ACC112 (cell line): ENCODE measurements at regions not wholly inside any gene's neighbourhood (a gene's known extent, or its start where the extent isn't known, plus 50 kb on each side); places are given as distances from the start of the nearest gene placed in this dataset.

ENCODE experiments used
- H2AFZ ChIP-seq: fragments of 200-600 bp; sonication (generic); one replicate; pipeline ENCODE4 v1.6.0; 2017; ENCODE audit warnings: antibody characterized with exemption, low read length; ENCODE audit not compliant: unreplicated experiment
- H3K27ac ChIP-seq: fragments of 200-600 bp; sonication (generic); 2 replicates; pipeline ENCODE4 v1.5.1; 2014; ENCODE audit warnings: low read depth, mild to moderate bottlenecking, antibody characterized with exemption, low read length, moderate library complexity
- H3K27me3 ChIP-seq: fragments of 200-600 bp; sonication (generic); 2 replicates; pipeline ENCODE4 v1.6.1; 2014; ENCODE audit warnings: mild to moderate bottlenecking, antibody characterized with exemption, low read length, moderate library complexity, mixed read lengths; ENCODE audit not compliant: insufficient read depth
- H3K36me3 ChIP-seq: fragments of 200-600 bp; sonication (generic); 2 replicates; pipeline ENCODE4 v1.6.1; 2016; ENCODE audit warnings: mild to moderate bottlenecking, antibody characterized with exemption, low read length, moderate library complexity, mixed read lengths; ENCODE audit not compliant: insufficient read depth
- H3K4me1 ChIP-seq: fragments of 200-600 bp; sonication (generic); one replicate; pipeline ENCODE4 v1.6.1; 2016; ENCODE audit warnings: low read length, mixed read lengths; ENCODE audit not compliant: insufficient read depth, unreplicated experiment, control insufficient read depth
- H3K4me3 ChIP-seq: fragments of 200-600 bp; sonication (generic); 2 replicates; pipeline ENCODE4 v1.5.1; 2014; ENCODE audit warnings: mild to moderate bottlenecking, low read depth, low read length
- H3K79me2 ChIP-seq: fragments of 200-600 bp; sonication (generic); one replicate; pipeline ENCODE4 v1.6.0; 2016; ENCODE audit warnings: low read length; ENCODE audit not compliant: control insufficient read depth, unreplicated experiment, insufficient read depth

DNA sequence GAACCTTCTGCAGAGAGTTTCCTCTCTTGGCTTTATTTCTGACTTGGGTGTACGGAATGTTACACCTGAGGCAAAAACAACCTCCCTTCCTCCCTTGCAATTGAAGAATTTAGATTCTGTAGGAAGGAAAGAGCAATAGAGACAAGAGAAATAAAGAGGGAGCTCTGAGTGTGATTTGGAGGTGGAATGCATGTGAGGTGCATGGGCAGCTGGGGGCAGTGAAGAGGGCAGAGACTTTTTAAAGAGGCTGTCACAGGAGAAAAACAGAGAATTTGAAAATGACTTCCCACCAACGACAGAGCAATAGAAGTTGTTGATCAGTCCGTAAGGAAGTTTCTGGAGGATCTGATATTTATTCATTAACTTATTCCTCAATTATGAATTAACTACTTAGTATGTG, 172.0 kb upstream of the B3GALT2 start:
- peaks cover 10% of the 10 kb centered on the region for H3K4me1 ChIP-seq
- no peak overlapping the region for H3K27ac ChIP-seq
- H3K4me3 ChIP-seq: no peak overlapping the region
- no peaks in the 10 kb centered on the region for H3K36me3 ChIP-seq
- no peak overlapping the region for H2AFZ ChIP-seq
- no peaks in the 10 kb centered on the region for H3K79me2 ChIP-seq
- no peaks in the 10 kb centered on the region for H3K27me3 ChIP-seq

DNA sequence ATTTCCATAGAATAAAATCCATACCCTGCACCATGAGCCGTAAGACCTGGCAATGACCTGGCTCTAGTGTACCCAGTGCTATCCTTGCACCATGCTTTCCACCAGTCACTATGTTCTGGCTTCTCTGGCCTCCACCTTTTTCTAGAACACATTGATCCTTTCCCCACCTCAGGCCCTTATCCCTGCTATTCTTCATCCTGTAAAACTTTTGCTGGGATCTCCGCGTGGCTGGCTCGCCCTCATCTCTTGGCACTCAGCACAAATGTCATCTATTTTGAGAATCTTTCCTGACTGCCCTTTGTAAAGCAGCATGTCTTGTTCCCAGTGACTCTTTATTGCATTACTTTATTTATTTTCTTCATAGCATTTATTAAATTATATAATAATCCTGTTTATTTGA, 169.8 kb upstream of the B3GALT2 start:
- H3K79me2 ChIP-seq: no peaks in the 10 kb centered on the region
- no peak overlapping the region for H3K27ac ChIP-seq
- H3K36me3 ChIP-seq: no peaks in the 10 kb centered on the region
- H3K4me1 ChIP-seq: peaks cover 10% of the 10 kb centered on the region
- H3K4me3 ChIP-seq: no peak overlapping the region
- H3K27me3 ChIP-seq: no peaks in the 10 kb centered on the region
- no peak overlapping the region for H2AFZ ChIP-seq

DNA sequence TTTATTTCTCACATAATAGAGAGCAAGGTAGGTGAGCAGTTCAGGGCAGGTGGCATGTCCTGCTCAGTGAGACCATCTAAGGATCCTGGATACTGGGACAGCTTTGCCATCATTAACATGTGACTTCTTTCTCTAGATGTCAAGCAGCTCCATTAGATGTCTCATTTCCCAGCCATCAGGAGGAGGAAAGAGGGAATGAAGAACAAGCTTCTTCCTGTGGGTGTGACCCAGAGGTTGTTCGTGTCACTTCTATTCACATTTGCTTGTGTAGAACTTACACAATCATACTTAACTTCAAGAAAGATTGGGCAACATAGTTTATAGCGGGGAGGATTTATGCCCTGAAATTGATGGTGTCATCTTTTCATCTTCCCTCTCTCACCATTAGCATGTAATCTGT, 169.2 kb upstream of the B3GALT2 start:
- no peak overlapping the region for H3K4me3 ChIP-seq
- peaks cover 10% of the 10 kb centered on the region for H3K4me1 ChIP-seq
- H3K79me2 ChIP-seq: no peaks in the 10 kb centered on the region
- H3K27ac ChIP-seq: no peak overlapping the region
- no peaks in the 10 kb centered on the region for H3K27me3 ChIP-seq
- no peaks in the 10 kb centered on the region for H3K36me3 ChIP-seq
- H2AFZ ChIP-seq: no peak overlapping the region

DNA sequence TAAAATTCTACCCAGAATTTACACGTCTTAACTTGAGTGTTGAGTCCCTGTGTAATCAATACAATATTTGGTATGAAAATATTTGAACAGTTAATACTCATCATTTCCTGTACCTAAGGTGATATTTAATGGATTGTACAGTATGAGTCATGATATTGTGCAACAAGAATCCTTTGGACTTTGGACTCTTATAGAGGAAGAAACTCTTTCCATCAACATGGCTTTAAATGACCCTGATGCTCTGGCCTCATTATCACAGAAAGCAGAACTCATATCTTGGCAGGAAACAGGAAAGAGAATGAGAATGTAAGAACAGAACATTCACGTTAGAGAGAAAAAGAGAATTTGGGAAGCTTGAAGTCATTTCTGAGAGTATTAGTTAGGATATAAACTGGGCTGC, 168.8 kb upstream of the B3GALT2 start:
- Histone ChIP-seq H3K79me2 (no peaks in the 10 kb centered on the region), H3K4me1 (peaks cover 10% of the 10 kb centered on the region), H3K4me3 (no peak overlapping the region), H3K27ac (no peak overlapping the region), H3K27me3 (no peaks in the 10 kb centered on the region), H2AFZ (no peak overlapping the region), H3K36me3 (no peaks in the 10 kb centered on the region)

DNA sequence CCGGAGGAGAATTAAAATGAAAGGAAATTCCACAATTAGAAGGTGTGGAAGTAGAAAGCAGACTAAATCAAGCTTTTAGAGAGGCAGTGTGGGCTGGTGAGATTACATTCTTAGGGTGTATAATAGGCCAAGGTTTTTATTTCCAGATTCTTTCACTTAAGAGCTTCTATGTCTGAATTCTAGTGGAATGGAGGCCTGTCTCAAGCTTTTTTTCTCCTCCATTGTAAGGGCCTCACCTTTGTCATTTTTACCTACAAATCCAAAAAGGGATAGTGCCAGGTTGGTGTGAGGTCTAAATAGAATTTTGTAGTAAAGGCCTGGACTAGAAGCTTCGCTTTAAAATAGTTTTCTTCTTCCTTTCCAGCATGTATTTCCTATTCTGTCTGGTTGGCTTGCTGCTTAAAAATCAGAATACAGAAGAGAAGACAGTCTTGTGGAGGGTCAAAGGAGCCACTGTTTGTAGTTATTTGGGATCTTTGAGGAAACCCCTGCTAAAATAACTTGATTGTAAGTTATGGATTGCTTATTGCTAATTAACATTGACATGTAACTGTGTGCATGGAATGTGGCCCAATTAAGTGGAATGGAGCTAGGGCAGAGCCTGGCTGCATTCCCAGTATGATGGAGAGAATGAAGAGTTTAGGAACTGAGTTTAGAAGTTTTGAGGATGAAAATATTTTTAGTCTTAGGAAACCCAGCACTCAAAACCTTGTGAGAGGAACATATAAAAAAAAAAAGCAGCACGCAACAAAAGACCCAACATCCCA, 162.5 kb upstream of the B3GALT2 start:
- Histone ChIP-seq H3K27me3 (no peaks in the 10 kb centered on the region), H3K4me1 (peaks cover 4% of the 10 kb centered on the region), H2AFZ (peak overlapping the region; percentile 77), H3K27ac (no peak overlapping the region), H3K79me2 (no peaks in the 10 kb centered on the region), H3K36me3 (no peaks in the 10 kb centered on the region), H3K4me3 (no peak overlapping the region)

DNA sequence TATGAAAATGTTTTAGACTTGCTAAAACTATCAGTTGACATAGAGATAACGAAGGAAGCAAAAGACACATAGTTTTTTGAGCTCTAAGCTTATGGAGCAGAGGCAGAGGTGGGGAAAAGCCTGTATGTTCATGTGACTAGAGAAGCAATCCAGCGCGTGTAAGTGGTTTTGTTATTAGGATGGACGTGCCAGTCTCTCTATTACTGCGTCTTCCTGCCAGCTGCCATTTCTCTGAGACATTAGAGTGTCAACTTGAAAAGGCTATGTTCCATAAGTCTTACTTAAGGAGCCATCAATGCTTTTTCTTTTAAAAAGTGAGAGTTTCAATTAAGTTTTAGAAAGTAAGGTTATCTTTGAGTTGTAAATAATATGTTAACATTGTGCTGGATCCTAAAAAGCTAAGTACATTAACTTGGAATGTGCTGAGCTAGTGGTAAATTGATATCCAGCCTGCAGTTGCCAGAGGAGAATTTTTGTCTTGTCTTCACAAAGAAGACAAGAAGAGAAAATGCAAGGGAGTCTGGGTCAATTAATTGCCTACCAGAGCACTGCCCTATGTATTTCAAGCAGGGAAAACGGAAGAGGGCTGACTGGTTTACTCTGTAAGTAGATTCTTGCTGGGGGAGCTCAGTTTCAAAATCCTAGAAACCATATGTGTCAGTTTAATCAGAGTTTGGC, 161.8 kb upstream of the B3GALT2 start:
- no peaks in the 10 kb centered on the region for H3K79me2 ChIP-seq
- peak overlapping the region; percentile 77 for H2AFZ ChIP-seq
- H3K36me3 ChIP-seq: no peaks in the 10 kb centered on the region
- H3K27me3 ChIP-seq: no peaks in the 10 kb centered on the region
- peaks cover 4% of the 10 kb centered on the region for H3K4me1 ChIP-seq
- H3K27ac ChIP-seq: no peak overlapping the region
- H3K4me3 ChIP-seq: no peak overlapping the region

DNA sequence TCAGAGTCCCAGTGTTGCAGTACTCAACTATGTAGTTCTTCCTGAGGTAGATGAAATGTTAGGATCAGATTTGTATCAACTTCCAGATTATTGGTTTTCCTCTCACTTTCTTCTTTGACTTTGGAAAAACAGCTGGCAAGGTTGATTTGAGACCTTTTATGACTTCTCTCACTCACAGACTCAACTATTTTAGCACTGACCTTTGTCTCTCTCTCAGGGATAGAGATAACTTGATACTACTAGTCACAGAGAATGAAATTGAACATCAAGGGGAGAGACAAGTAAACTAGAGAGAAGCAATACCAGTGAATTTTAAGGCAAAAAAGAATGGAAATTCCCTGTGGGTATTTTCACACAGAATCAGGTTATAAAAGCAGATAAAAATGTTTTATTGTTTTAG, 159.7 kb upstream of the B3GALT2 start:
- no peaks in the 10 kb centered on the region for H3K36me3 ChIP-seq
- no peaks in the 10 kb centered on the region for H3K79me2 ChIP-seq
- H3K4me1 ChIP-seq: peaks cover 4% of the 10 kb centered on the region
- H3K27ac ChIP-seq: no peak overlapping the region
- H2AFZ ChIP-seq: no peak overlapping the region
- H3K4me3 ChIP-seq: no peak overlapping the region
- H3K27me3 ChIP-seq: no peaks in the 10 kb centered on the region

DNA sequence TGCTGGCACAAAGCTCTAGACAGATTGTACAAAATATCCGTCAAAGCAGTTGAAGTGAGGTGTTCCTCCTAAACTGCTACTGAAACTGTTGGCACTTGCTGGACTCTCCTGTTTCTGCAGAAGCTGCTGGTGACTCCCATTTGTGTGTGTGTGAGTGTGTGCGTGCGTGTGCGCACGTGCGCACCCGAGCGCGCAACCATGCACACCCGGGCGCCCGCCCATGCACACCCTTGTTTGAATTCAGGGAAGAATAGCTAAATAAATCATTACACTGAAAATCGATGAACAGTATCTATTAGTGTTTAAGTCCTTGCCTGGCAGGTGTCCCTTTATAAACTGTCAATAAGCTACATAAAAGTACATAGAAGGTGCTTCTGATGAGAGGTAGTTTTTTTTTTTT, 156.4 kb upstream of the B3GALT2 start:
- Histone ChIP-seq H3K27ac (no peak overlapping the region), H3K36me3 (no peaks in the 10 kb centered on the region), H3K79me2 (no peaks in the 10 kb centered on the region), H3K27me3 (no peaks in the 10 kb centered on the region), H3K4me3 (no peak overlapping the region), H3K4me1 (peaks cover 7% of the 10 kb centered on the region), H2AFZ (no peak overlapping the region)

DNA sequence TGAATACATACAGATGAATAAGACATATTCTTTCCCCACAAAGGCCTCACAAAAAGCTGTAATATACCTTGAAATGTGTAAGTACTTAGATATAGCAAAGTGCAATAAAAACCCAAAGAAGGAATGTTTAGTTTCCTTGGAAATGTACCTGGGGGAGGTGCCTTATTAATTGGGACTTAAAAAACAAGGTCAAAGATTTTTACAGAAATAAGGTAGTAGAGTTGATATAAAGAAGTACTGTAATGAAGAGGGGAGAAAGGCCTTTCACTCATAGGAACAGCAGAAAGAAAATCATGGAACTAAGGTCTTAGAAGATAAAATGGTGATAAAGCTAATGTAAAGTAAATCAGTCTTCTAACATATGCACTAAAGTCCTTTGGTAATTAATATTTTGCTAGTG, 153.9 kb upstream of the B3GALT2 start:
- Histone ChIP-seq H3K4me3 (no peak overlapping the region), H3K27me3 (no peaks in the 10 kb centered on the region), H3K27ac (no peak overlapping the region), H2AFZ (no peak overlapping the region), H3K4me1 (peaks cover 19% of the 10 kb centered on the region), H3K79me2 (no peaks in the 10 kb centered on the region), H3K36me3 (no peaks in the 10 kb centered on the region)

DNA sequence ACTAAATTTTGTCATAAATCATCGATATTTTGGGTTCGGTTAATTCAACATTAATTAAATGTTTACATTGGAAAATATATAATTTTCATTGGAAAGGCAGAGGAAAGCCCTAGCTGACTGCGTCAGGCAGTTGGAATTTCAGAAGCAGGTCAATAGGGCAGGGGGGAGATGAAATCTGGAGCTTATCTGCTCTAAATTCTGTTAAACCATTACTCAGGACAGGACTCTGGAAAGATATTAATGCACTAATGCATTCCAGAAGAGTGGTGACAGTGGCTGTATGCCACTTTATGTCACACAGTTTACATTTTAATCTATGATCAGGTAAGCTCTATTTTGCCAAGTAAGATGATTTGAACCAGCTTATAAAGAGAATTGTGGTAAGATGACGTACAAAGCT, 153.0 kb upstream of the B3GALT2 start:
- Histone ChIP-seq H3K4me3 (no peak overlapping the region), H3K79me2 (no peaks in the 10 kb centered on the region), H2AFZ (no peak overlapping the region), H3K27me3 (no peaks in the 10 kb centered on the region), H3K4me1 (peaks cover 19% of the 10 kb centered on the region), H3K27ac (no peak overlapping the region), H3K36me3 (no peaks in the 10 kb centered on the region)

DNA sequence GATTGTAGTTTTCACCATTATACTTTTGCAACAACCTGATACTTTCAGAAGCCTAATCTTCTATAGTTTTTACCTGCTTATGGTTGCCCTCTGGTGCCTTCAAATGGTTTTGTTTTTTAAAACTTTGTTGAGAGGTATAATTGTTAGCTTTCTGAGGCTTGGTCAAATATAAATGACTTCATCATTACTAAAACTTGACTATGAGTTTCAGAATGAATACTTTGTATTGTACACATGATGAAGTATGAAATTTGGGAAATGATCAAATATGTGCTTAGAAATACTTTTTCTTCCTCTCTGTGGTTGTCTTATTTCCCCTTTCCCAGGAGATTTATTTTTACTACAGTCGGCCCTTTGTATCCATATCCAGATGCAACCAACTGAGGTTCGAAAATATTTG, 151.8 kb upstream of the B3GALT2 start:
- Histone ChIP-seq H3K4me3 (no peak overlapping the region), H3K4me1 (peaks cover 19% of the 10 kb centered on the region), H3K36me3 (0 out of 2 replicates have a peak, but pooled peaks cover 5% of the 10 kb centered on the region), H3K27ac (no peak overlapping the region), H2AFZ (no peak overlapping the region), H3K27me3 (no peaks in the 10 kb centered on the region), H3K79me2 (no peaks in the 10 kb centered on the region)
